Astrocyte (in vitro differentiated cells and primary cell): ENCODE measurements at regions not wholly inside any gene's neighbourhood (a gene's known extent, or its start where the extent isn't known, plus 50 kb on each side); places are given as distances from the start of the nearest gene placed in this dataset.

ENCODE experiments used
- EZH2 ChIP-seq: IDR thresholded peaks from 2 replicates; pipeline ENCODE4 v1.6.1; 2012; ENCODE audit warnings: mild to moderate bottlenecking, low read length, inconsistent platforms; ENCODE audit not compliant: insufficient read depth
- TF ChIP-seq, protein P1 (sequence below): IDR thresholded peaks from 2 replicates; pipeline ENCODE4 v1.5.1; 2011; ENCODE audit warnings: low read depth, mild to moderate bottlenecking, inconsistent platforms, low read length, moderate library complexity; ENCODE audit not compliant: insufficient read depth

- no peak for TF ChIP-seq EZH2
- TF ChIP-seq, protein P1, sequence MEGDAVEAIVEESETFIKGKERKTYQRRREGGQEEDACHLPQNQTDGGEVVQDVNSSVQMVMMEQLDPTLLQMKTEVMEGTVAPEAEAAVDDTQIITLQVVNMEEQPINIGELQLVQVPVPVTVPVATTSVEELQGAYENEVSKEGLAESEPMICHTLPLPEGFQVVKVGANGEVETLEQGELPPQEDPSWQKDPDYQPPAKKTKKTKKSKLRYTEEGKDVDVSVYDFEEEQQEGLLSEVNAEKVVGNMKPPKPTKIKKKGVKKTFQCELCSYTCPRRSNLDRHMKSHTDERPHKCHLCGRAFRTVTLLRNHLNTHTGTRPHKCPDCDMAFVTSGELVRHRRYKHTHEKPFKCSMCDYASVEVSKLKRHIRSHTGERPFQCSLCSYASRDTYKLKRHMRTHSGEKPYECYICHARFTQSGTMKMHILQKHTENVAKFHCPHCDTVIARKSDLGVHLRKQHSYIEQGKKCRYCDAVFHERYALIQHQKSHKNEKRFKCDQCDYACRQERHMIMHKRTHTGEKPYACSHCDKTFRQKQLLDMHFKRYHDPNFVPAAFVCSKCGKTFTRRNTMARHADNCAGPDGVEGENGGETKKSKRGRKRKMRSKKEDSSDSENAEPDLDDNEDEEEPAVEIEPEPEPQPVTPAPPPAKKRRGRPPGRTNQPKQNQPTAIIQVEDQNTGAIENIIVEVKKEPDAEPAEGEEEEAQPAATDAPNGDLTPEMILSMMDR: no peak
These were observed 315.5 kb upstream of the DEPDC1 start for GRCh38 chr1:68812333-68812732.
